Nephron progenitor cell (in vitro differentiated cells): ENCODE measurements at regions not wholly inside any gene's neighbourhood (a gene's known extent, or its start where the extent isn't known, plus 50 kb on each side); places are given as distances from the start of the nearest gene placed in this dataset.
A peak's percentile ranks its signal among the peaks of the same experiment; 100 is the strongest.

ENCODE experiments used
- DNase-seq: peaks from one replicate; pipeline ENCODE4 v3.0.0; 2021
- H3K27ac Mint-ChIP-seq: 2 replicates; pipeline ENCODE4 v1.8.0; 2021; ENCODE audit warnings: mild to moderate bottlenecking, moderate library complexity, mixed read lengths
- H3K27me3 Mint-ChIP-seq: 2 replicates; pipeline ENCODE4 v1.8.0; 2021; ENCODE audit warnings: mild to moderate bottlenecking, low read depth, mixed read lengths; ENCODE audit not compliant: poor library complexity
- H3K36me3 Mint-ChIP-seq: 2 replicates; pipeline ENCODE4 v1.8.0; 2021; ENCODE audit warnings: low read depth, mixed read lengths
- H3K4me1 Mint-ChIP-seq: 2 replicates; pipeline ENCODE4 v1.8.0; 2021; ENCODE audit warnings: mixed read lengths
- H3K4me3 Mint-ChIP-seq: 2 replicates; pipeline ENCODE4 v1.8.0; 2021; ENCODE audit warnings: mild to moderate bottlenecking, moderate library complexity, mixed read lengths
- H3K9me3 Mint-ChIP-seq: 2 replicates; pipeline ENCODE4 v1.8.0; 2021; ENCODE audit warnings: mild to moderate bottlenecking, moderate library complexity, mixed read lengths
- CTCF ChIP-seq: fragments of 200-600 bp; sonication (generic); IDR thresholded peaks from 2 replicates; pipeline ENCODE4 v1.5.0; 2021; ENCODE audit warnings: antibody characterized with exemption

GRCh38 chr20:22404419-22405170, 179.8 kb downstream of the FOXA2 start:
- no peak for DNase-seq
- Mint-ChIP-seq H3K27ac (peak overlapping the region; percentile 52), H3K9me3 (no peaks in the 10 kb centered on the region), H3K4me3 (peak overlapping the region; percentile 61), H3K36me3 (no peaks in the 10 kb centered on the region), H3K27me3 (peaks cover 2% of the 10 kb centered on the region), H3K4me1 (peaks cover 34% of the 10 kb centered on the region)
- TF ChIP-seq CTCF, result no peak

- no peak for TF ChIP-seq CTCF
- peak overlapping the region; percentile 76 for H3K4me3 Mint-ChIP-seq
- no peak overlapping the region for H3K27ac Mint-ChIP-seq
- H3K36me3 Mint-ChIP-seq, result no peaks in the 10 kb centered on the region
- peaks cover 34% of the 10 kb centered on the region for H3K4me1 Mint-ChIP-seq
- H3K27me3 Mint-ChIP-seq, result peaks cover 3% of the 10 kb centered on the region
- no peaks in the 10 kb centered on the region for H3K9me3 Mint-ChIP-seq
- DNase-seq, result no peak
Measured at GRCh38 chr20:22403632-22404361, 180.6 kb downstream of the FOXA2 start.

GRCh38 chr20:22403022-22403631, 181.2 kb downstream of the FOXA2 start:
- Mint-ChIP-seq H3K27ac (no peak overlapping the region), H3K9me3 (no peaks in the 10 kb centered on the region), H3K4me1 (peaks cover 34% of the 10 kb centered on the region), H3K27me3 (peaks cover 3% of the 10 kb centered on the region), H3K4me3 (peak overlapping the region; percentile 76), H3K36me3 (no peaks in the 10 kb centered on the region)
- no peak for TF ChIP-seq CTCF
- DNase-seq, result peak; percentile 20

- Mint-ChIP-seq H3K9me3 (no peaks in the 10 kb centered on the region), H3K27me3 (peaks cover 3% of the 10 kb centered on the region), H3K4me3 (peak overlapping the region; percentile 76), H3K27ac (no peak overlapping the region), H3K36me3 (no peaks in the 10 kb centered on the region), H3K4me1 (peaks cover 34% of the 10 kb centered on the region)
- no peak for TF ChIP-seq CTCF
- DNase-seq, result no peak
Measured at GRCh38 chr20:22402550-22402949, 181.8 kb downstream of the FOXA2 start.

GRCh38 chr20:22400440-22400839, 183.9 kb downstream of the FOXA2 start:
- H3K4me1 Mint-ChIP-seq, result peaks cover 30% of the 10 kb centered on the region
- DNase-seq, result no peak
- no peak for TF ChIP-seq CTCF
- no peak overlapping the region for H3K4me3 Mint-ChIP-seq
- H3K9me3 Mint-ChIP-seq, result no peaks in the 10 kb centered on the region
- H3K27ac Mint-ChIP-seq, result no peak overlapping the region
- no peaks in the 10 kb centered on the region for H3K36me3 Mint-ChIP-seq
- peaks cover 6% of the 10 kb centered on the region for H3K27me3 Mint-ChIP-seq
